ENCODE measurements at regions not wholly inside any gene's neighbourhood (a gene's known extent, or its start where the extent isn't known, plus 50 kb on each side); places are given as distances from the start of the nearest gene placed in this dataset.
"Not testable (repeated sequence)": the region's sequence is repeated elsewhere in the genome, so short reads cannot be mapped to it uniquely, and the experiment has no call there.

GRCh38 chr7:67907792-67908191 lies 911.2 kb downstream of the TYW1 start:
- H3K4me3 ChIP-seq, result no peak overlapping the region
- H3K27me3 ChIP-seq, result no peaks in the 10 kb centered on the region
- H3K27ac ChIP-seq, result no peak overlapping the region
- no peak for TF ChIP-seq CTCF (IDR thresholded peaks at IDR 0.05)
- TF ChIP-seq POLR2A (IDR thresholded peaks at IDR 0.05), result no peak
- WGBS, 2 donors, result 87 to 88% methylated on average over 4 of the region's 5 CpGs
- no peaks in the 10 kb centered on the region for H3K36me3 ChIP-seq
- DNase-seq, result no peak
- intact Hi-C loops (cut with DNase I), result no loop called here
- no peaks in the 10 kb centered on the region for H3K4me1 ChIP-seq
- H3K9me3 ChIP-seq, result no peaks in the 10 kb centered on the region

GRCh38 chr7:67912437-67912836 lies 915.8 kb downstream of the TYW1 start:
- no peak overlapping the region for H3K27ac ChIP-seq
- 53 to 73% methylated on average over 2 of the region's 2 CpGs for WGBS, 2 donors
- no peaks in the 10 kb centered on the region for H3K9me3 ChIP-seq
- TF ChIP-seq CTCF (IDR thresholded peaks at IDR 0.05) (no peak), POLR2A (IDR thresholded peaks at IDR 0.05) (no peak)
- no peaks in the 10 kb centered on the region for H3K27me3 ChIP-seq
- no peak for DNase-seq
- intact Hi-C loops (cut with DNase I), result no loop called here
- H3K4me3 ChIP-seq, result no peak overlapping the region
- H3K4me1 ChIP-seq, result no peaks in the 10 kb centered on the region
- no peaks in the 10 kb centered on the region for H3K36me3 ChIP-seq

DNA sequence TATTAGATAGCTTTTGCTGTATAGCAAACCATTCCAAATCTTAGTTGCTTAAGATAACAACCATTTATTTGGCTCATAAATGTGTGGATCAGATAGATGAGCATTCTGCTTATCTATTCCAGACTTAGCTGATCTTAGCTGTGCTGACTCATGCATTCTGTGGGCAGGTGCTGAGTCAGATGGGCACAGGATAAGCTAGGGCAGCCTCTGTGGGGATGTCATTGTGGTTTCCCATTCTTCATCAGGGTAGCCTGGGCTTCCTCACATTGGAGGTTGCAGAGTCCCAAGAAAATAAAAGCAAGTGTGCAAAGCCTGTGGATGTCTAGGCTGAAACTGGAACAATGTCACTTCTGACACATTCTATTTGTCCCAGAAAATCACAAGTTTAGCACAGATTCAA lies 917.0 kb downstream of the TYW1 start:
- Histone ChIP-seq H3K27me3 (no peaks in the 10 kb centered on the region), H3K9me3 (peaks cover 0 to 6% (median 0%) of the 10 kb centered on the region in 3 donors), H3K27ac (no peak overlapping the region), H3K36me3 (no peaks in the 10 kb centered on the region), H3K4me3 (no peak overlapping the region), H3K4me1 (no peaks in the 10 kb centered on the region)
- DNase-seq, result no peak
- TF ChIP-seq CTCF (IDR thresholded peaks at IDR 0.05) (no peak), POLR2A (IDR thresholded peaks at IDR 0.05) (no peak)
- intact Hi-C loops (cut with DNase I), result no loop called here

DNA sequence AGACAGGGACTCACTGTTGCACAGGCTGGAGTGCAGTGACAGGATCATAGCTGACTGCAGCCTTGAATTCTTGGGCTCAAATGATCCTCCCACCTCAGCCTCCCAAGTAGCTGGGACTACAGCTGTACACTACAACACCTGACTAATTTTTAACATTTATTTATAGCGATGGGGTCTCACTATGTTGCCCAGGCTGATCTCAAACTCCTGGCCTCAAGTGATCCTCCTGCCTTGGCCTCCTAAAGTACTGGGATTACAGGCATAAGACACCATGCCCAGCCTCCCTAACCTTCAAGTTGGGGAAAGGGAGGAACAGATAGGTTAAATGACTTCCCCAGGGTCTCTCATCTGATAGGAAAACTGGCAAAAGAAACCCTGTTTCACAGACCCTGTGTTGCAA lies 919.5 kb downstream of the TYW1 start:
- H3K36me3 ChIP-seq; H3K27ac ChIP-seq; H3K4me1 ChIP-seq; H3K4me3 ChIP-seq; H3K9me3 ChIP-seq; DNase-seq; H3K27me3 ChIP-seq; intact Hi-C loops (cut with DNase I): not testable (repeated sequence)
- WGBS, 2 donors, result 73 to 100% methylated on average over 1 of the region's 1 CpG

DNA sequence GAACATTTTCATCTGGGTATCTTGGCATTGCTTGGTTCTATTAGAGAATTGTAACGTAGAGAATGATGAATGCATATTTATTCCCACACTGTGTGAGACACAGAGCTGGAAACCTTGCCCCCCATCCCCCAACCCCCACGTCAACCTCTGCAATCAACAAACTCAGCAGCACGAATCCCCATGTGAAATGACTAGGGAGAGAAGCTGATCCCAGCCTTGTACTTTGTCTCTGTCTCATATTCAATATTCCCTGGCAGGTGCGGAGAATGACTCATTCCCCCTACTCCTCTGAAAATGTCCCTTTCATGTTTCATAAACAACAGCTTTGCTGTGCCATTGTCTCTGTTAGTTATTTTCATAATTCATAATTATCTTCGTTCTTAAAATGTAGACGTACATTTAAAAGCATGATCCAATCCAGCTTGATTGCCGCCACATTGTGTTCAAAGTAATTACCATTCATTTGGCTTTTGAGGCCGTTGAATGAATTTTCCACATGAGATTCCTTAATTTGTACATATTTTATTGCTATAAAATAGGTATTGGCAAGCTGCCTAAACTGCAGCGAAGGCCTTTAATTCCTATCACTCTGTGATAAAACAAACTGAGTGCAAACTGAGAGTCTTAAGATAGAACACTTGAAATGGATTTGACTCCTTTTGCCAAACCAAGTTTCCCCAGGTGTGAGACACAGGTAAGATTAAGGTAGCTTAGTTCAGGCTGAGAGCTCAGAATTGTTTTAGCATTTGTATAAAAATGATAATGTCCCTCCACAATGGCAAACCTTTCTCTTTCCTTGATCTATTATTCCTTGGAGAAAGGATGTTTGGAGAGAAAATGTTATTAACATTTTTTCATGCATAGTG lies 920.2 kb downstream of the TYW1 start:
- TF ChIP-seq CTCF (IDR thresholded peaks at IDR 0.05) (no peak), POLR2A (IDR thresholded peaks at IDR 0.05) (no peak)
- H3K4me1 ChIP-seq, result no peaks in the 10 kb centered on the region

GRCh38 chr7:67917437-67917755 lies 920.8 kb downstream of the TYW1 start:
- WGBS, 2 donors, result 84% methylated on average over 3 of the region's 3 CpGs

More for the DNA sequence above, 920.2 kb downstream of the TYW1 start:
- Histone ChIP-seq H3K27me3 (no peaks in the 10 kb centered on the region), H3K36me3 (no peaks in the 10 kb centered on the region), H3K9me3 (peaks cover 0 to 6% (median 0%) of the 10 kb centered on the region in 3 donors), H3K27ac (no peak overlapping the region), H3K4me3 (no peak overlapping the region)
- no peak for DNase-seq
- WGBS, 2 donors, result 42 to 57% methylated on average over 9 of the region's 9 CpGs
- intact Hi-C loops (cut with DNase I), result no loop called here

More at GRCh38 chr7:67917437-67917755, 920.8 kb downstream of the TYW1 start:
- no peaks in the 10 kb centered on the region for H3K36me3 ChIP-seq
- intact Hi-C loops (cut with DNase I), result no loop called here
- peaks cover 0 to 6% (median 0%) of the 10 kb centered on the region in 3 donors for H3K9me3 ChIP-seq
- no peaks in the 10 kb centered on the region for H3K27me3 ChIP-seq
- H3K4me3 ChIP-seq, result no peak overlapping the region
- no peaks in the 10 kb centered on the region for H3K4me1 ChIP-seq
- TF ChIP-seq CTCF (IDR thresholded peaks at IDR 0.05), result no peak
- TF ChIP-seq POLR2A (IDR thresholded peaks at IDR 0.05), result no peak
- H3K27ac ChIP-seq, result no peak overlapping the region
- no peak for DNase-seq
